ENCODE measurements at regions not wholly inside any gene's neighbourhood (a gene's known extent, or its start where the extent isn't known, plus 50 kb on each side); places are given as distances from the start of the nearest gene placed in this dataset.

DNA sequence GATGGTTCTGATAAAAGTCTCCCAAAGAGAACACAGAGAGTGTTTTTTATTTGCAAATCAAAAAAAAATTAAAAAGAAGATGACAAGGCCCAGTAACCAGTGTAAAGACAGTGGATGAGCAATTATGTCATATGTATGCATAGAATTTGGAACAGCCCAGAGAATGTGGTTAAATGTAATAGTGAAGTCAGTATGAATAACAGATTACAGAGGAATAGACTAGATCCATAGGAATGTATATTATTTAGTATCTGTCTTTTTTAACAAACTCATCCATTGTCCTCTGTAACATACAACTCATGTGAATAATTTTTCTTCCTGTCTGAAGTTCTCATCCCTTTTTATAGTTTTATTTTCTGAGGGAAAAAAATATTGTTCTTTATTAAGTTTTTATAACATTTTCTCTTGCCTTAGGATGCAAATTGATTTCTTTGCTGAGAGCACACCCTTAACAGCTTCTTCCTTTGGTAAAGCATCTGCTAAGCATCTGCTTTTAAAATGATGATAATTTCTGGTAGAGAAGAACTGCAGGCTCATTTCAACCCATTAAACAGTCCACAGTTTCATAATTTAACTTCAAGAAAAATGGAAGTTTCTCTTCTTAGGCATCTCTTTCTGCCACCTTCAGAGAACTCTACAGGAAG lies 266.5 kb upstream of the MTNR1B start:
- no peak overlapping the region for H2AFZ ChIP-seq (replicated peaks)
- peaks cover 28% of the 10 kb centered on the region for H3K4me1 Mint-ChIP-seq
- no peak overlapping the region for H3K4me2 ChIP-seq
- H3K27me3 Mint-ChIP-seq (ENCODE audit: insufficient read depth, low read depth): peaks cover 5% of the 10 kb centered on the region
- no peaks in the 10 kb centered on the region for H3K27me3 ChIP-seq
- peaks cover 7% of the 10 kb centered on the region for H3K4me1 ChIP-seq
- H3K4me3 Mint-ChIP-seq: no peak overlapping the region
- no peaks in the 10 kb centered on the region for H3K36me3 ChIP-seq
- TF ChIP-seq EZH2 (IDR thresholded peaks at IDR 0.05) (no peak), EZH2phosphoT487 (IDR thresholded peaks at IDR 0.05) (no peak), CTCF (IDR thresholded peaks at IDR 0.05) (no peak)
- peaks cover 11% of the 10 kb centered on the region for H3K9me3 Mint-ChIP-seq
- no peak overlapping the region for H3K9ac ChIP-seq
- H3K27ac ChIP-seq: no peak overlapping the region
- H3K9me3 ChIP-seq (ENCODE audit: low read depth): no peaks in the 10 kb centered on the region
- H4K20me1 ChIP-seq (ENCODE audit: low read depth): no peaks in the 10 kb centered on the region
- no peak for DNase-seq (ENCODE audit: low spot score)
- H3K79me2 ChIP-seq (ENCODE audit: low read depth): no peaks in the 10 kb centered on the region
- no peak overlapping the region for H3K27ac Mint-ChIP-seq
- H3K4me3 ChIP-seq: no peak overlapping the region
- no peaks in the 10 kb centered on the region for H3F3A ChIP-seq (ENCODE audit: low read depth)
- peaks cover 14% of the 10 kb centered on the region for H3K36me3 Mint-ChIP-seq

DNA sequence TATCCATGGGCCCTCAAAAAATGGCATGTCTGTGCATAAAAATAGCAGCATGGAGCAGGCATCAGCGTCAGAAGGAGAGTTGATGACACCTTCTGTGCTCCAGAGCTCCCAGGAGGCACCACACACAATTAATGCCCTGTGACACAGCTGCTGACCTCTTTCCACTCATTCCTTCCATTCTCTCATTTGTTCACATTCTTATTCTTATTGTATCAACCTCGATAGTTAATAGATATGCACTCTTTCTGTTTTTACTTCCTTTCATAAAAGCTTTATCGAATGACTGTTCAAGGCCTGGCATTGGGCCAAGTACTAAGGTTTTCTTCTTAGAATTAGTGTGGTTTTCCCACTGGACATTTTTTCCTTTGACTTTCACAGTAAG lies 266.0 kb upstream of the MTNR1B start:
- H3K4me1 ChIP-seq: peaks cover 7% of the 10 kb centered on the region
- DNase-seq (ENCODE audit: low spot score): no peak
- no peaks in the 10 kb centered on the region for H3K79me2 ChIP-seq (ENCODE audit: low read depth)
- H3K36me3 ChIP-seq: no peaks in the 10 kb centered on the region
- Mint-ChIP-seq H3K27me3 (ENCODE audit: insufficient read depth, low read depth) (peaks cover 5% of the 10 kb centered on the region), H3K27ac (no peak overlapping the region), H3K36me3 (peaks cover 14% of the 10 kb centered on the region), H3K4me1 (peaks cover 25% of the 10 kb centered on the region), H3K9me3 (peaks cover 11% of the 10 kb centered on the region), H3K4me3 (no peak overlapping the region)
- H3K4me3 ChIP-seq: no peak overlapping the region
- no peak for TF ChIP-seq EZH2 (IDR thresholded peaks at IDR 0.05)
- no peak overlapping the region for H3K27ac ChIP-seq
- no peaks in the 10 kb centered on the region for H3K27me3 ChIP-seq
- no peaks in the 10 kb centered on the region for H3F3A ChIP-seq (ENCODE audit: low read depth)
- H4K20me1 ChIP-seq (ENCODE audit: low read depth): no peaks in the 10 kb centered on the region
- H3K4me2 ChIP-seq: no peak overlapping the region
- H2AFZ ChIP-seq (replicated peaks): no peak overlapping the region
- H3K9me3 ChIP-seq (ENCODE audit: low read depth): no peaks in the 10 kb centered on the region
- no peak overlapping the region for H3K9ac ChIP-seq

GRCh38 chr11:92707173-92707619 lies 262.3 kb upstream of the MTNR1B start:
- Histone ChIP-seq H3K9ac (no peak overlapping the region), H3F3A (ENCODE audit: low read depth) (no peaks in the 10 kb centered on the region), H3K27me3 (no peaks in the 10 kb centered on the region), H2AFZ (replicated peaks) (no peak overlapping the region), H3K4me2 (no peak overlapping the region), H3K27ac (no peak overlapping the region), H3K4me3 (no peak overlapping the region), H3K4me1 (peaks cover 7% of the 10 kb centered on the region), H3K9me3 (ENCODE audit: low read depth) (no peaks in the 10 kb centered on the region), H4K20me1 (ENCODE audit: low read depth) (no peaks in the 10 kb centered on the region), H3K36me3 (no peaks in the 10 kb centered on the region), H3K79me2 (ENCODE audit: low read depth) (no peaks in the 10 kb centered on the region)
- TF ChIP-seq EZH2 (IDR thresholded peaks at IDR 0.05): no peak
- no peak for TF ChIP-seq EZH2phosphoT487 (IDR thresholded peaks at IDR 0.05)
- TF ChIP-seq CTCF (IDR thresholded peaks at IDR 0.05): no peak
- Mint-ChIP-seq H3K27me3 (ENCODE audit: insufficient read depth, low read depth) (peaks cover 5% of the 10 kb centered on the region), H3K9me3 (peaks cover 11% of the 10 kb centered on the region), H3K4me1 (peaks cover 17% of the 10 kb centered on the region), H3K36me3 (peaks cover 12% of the 10 kb centered on the region), H3K4me3 (no peak overlapping the region), H3K27ac (no peak overlapping the region)
- peak; percentile 14 for DNase-seq (ENCODE audit: low spot score)

DNA sequence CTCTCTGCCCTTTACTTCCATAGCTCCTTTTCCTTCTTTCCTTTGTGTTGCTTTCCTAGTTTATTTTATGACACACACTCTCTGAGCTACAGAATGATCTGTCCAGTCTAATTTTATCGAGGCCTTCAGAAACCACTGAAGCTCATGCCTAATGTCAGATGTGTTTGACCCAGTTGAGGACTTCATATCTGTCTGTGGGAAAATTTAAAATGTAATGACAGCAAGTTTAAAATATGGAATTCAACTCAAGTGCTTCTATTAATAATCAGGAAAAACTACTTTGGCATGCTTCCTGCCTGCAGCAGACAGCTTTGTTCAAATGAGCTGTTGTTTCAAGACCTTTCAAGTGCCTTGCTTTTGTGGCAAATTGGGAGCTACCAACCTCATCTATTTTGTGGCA lies 261.8 kb upstream of the MTNR1B start:
- no peaks in the 10 kb centered on the region for H3K27me3 ChIP-seq
- H3K9me3 ChIP-seq (ENCODE audit: low read depth): no peaks in the 10 kb centered on the region
- no peak overlapping the region for H3K9ac ChIP-seq
- Mint-ChIP-seq H3K36me3 (peaks cover 12% of the 10 kb centered on the region), H3K4me3 (no peak overlapping the region), H3K9me3 (peaks cover 11% of the 10 kb centered on the region), H3K4me1 (peaks cover 13% of the 10 kb centered on the region), H3K27me3 (ENCODE audit: insufficient read depth, low read depth) (peaks cover 5% of the 10 kb centered on the region), H3K27ac (no peak overlapping the region)
- no peak overlapping the region for H2AFZ ChIP-seq (replicated peaks)
- H3K4me2 ChIP-seq: no peak overlapping the region
- H3K27ac ChIP-seq: no peak overlapping the region
- no peaks in the 10 kb centered on the region for H3K36me3 ChIP-seq
- H3F3A ChIP-seq (ENCODE audit: low read depth): no peaks in the 10 kb centered on the region
- no peak overlapping the region for H3K4me3 ChIP-seq
- H3K4me1 ChIP-seq: peaks cover 10% of the 10 kb centered on the region
- no peaks in the 10 kb centered on the region for H3K79me2 ChIP-seq (ENCODE audit: low read depth)
- H4K20me1 ChIP-seq (ENCODE audit: low read depth): no peaks in the 10 kb centered on the region
- no peak for DNase-seq (ENCODE audit: low spot score)
- no peak for TF ChIP-seq CTCF (IDR thresholded peaks at IDR 0.05)
- no peak for TF ChIP-seq EZH2phosphoT487 (IDR thresholded peaks at IDR 0.05)
- TF ChIP-seq EZH2 (IDR thresholded peaks at IDR 0.05): no peak
